HCT116 (cell line): ENCODE measurements at regions not wholly inside any gene's neighbourhood (a gene's known extent, or its start where the extent isn't known, plus 50 kb on each side); places are given as distances from the start of the nearest gene placed in this dataset.

Source experiments
- CBX3 ChIP-seq: IDR thresholded peaks from 2 replicates; pipeline ENCODE4 v1.6.1; 2012; ENCODE audit warnings: low read depth
- EGR1 ChIP-seq: IDR thresholded peaks from 2 replicates; pipeline ENCODE4 v1.6.1; 2012; ENCODE audit warnings: low read depth
- EZH2 ChIP-seq: fragments of 200-600 bp; sonication (generic); IDR thresholded peaks from 2 replicates; pipeline ENCODE4 v1.6.1; 2017; ENCODE audit warnings: antibody characterized with exemption, mixed run types
- EZH2phosphoT487 ChIP-seq: fragments of 200-600 bp; IDR thresholded peaks from 2 replicates; pipeline ENCODE4 v1.6.1; 2018; ENCODE audit warnings: antibody characterized with exemption, borderline replicate concordance
- POLR2A ChIP-seq: IDR thresholded peaks from 2 replicates; pipeline ENCODE4 v1.7.0; 2011; ENCODE audit warnings: borderline replicate concordance; ENCODE audit not compliant: insufficient read depth, insufficient read length; ENCODE audit errors: extremely low read depth
- RAD21 ChIP-seq: IDR thresholded peaks from 2 replicates; pipeline ENCODE4 v1.6.1; 2012; ENCODE audit warnings: low read depth, mild to moderate bottlenecking
- SIN3A ChIP-seq: IDR thresholded peaks from 2 replicates; pipeline ENCODE4 v1.6.1; 2012; ENCODE audit warnings: low read depth
- TCF7L2 ChIP-seq: IDR thresholded peaks from 2 replicates; pipeline ENCODE4 v1.7.0; 2011; ENCODE audit warnings: borderline replicate concordance, inconsistent platforms; ENCODE audit not compliant: insufficient read depth, insufficient read length; ENCODE audit errors: extremely low read depth
- YY1 ChIP-seq: IDR thresholded peaks from 2 replicates; pipeline ENCODE4 v1.6.1; 2011; ENCODE audit warnings: low read length, low read depth, moderate library complexity, mild to moderate bottlenecking; ENCODE audit not compliant: insufficient replicate concordance; ENCODE audit errors: extremely low read depth
- TF ChIP-seq, protein P1 (sequence below), 3 experiments: fragments of 200-600 bp in 1 of 3; sonication (generic) in 1 of 3; IDR thresholded peaks in 2 of 3; conservative IDR thresholded peaks in 1 of 3; 2 replicates each; pipeline ENCODE4 v1.5.1; 2012 to 2017; ENCODE audit warnings: low read depth in 2 of 3, low read length in 2 of 3, antibody characterized with exemption in 1 of 3, borderline replicate concordance in 1 of 3, control low read depth in 1 of 3, mild to moderate bottlenecking in 1 of 3, mixed read lengths in 1 of 3, mixed run types in 1 of 3, moderate library complexity in 1 of 3; ENCODE audit not compliant: insufficient read depth in 1 of 3
- TF ChIP-seq, protein P2 (sequence below): IDR thresholded peaks from 2 replicates; pipeline ENCODE4 v1.6.1; 2012
- TF ChIP-seq, protein P3 (sequence below): IDR thresholded peaks from 2 replicates; pipeline ENCODE4 v1.6.1; 2012
- TF ChIP-seq, protein P4 (sequence below): IDR thresholded peaks from 2 replicates; pipeline ENCODE4 v1.6.1; 2011; ENCODE audit warnings: mild to moderate bottlenecking, low read length, moderate library complexity; ENCODE audit not compliant: insufficient replicate concordance; ENCODE audit errors: extremely low read depth
- TF ChIP-seq, protein P5 (sequence below): IDR thresholded peaks from 2 replicates; pipeline ENCODE4 v1.6.1; 2012; ENCODE audit warnings: low read depth

DNA sequence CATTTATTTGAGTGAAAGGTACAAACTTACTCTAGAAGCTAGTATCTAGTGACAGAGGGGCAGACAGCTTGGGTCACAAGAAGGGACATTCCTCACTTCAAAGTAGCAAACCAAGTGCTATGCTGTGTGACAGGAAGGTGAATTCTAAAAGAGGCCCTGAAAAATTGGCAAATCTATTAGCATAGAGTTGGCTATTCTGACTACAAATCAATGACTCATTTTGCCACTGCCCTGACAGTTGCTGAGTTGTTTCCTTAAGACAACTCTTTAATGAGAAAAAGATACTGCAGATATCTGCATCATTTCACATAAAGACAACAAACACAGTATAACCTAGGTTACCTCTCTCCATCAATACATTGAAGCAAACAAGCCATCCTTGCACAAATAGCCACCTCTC is 524.0 kb upstream of the LRRC4C start:
- TF ChIP-seq POLR2A (no peak), EZH2 (no peak), YY1 (no peak), EGR1 (no peak), RAD21 (no peak), EZH2phosphoT487 (no peak), SIN3A (no peak), CBX3 (no peak), TCF7L2 (no peak)
- TF ChIP-seq, protein P1, sequence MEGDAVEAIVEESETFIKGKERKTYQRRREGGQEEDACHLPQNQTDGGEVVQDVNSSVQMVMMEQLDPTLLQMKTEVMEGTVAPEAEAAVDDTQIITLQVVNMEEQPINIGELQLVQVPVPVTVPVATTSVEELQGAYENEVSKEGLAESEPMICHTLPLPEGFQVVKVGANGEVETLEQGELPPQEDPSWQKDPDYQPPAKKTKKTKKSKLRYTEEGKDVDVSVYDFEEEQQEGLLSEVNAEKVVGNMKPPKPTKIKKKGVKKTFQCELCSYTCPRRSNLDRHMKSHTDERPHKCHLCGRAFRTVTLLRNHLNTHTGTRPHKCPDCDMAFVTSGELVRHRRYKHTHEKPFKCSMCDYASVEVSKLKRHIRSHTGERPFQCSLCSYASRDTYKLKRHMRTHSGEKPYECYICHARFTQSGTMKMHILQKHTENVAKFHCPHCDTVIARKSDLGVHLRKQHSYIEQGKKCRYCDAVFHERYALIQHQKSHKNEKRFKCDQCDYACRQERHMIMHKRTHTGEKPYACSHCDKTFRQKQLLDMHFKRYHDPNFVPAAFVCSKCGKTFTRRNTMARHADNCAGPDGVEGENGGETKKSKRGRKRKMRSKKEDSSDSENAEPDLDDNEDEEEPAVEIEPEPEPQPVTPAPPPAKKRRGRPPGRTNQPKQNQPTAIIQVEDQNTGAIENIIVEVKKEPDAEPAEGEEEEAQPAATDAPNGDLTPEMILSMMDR (IDR thresholded peaks at IDR 0.05 in 2 of 3, conservative IDR thresholded peaks at IDR 0.05 in 1 of 3; ENCODE audit: borderline replicate concordance in 1 of 3, insufficient read depth in 1 of 3, low read depth in 2 of 3, low read length in 2 of 3): no peak
- TF ChIP-seq, protein P2, sequence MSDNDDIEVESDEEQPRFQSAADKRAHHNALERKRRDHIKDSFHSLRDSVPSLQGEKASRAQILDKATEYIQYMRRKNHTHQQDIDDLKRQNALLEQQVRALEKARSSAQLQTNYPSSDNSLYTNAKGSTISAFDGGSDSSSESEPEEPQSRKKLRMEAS: no peak
- TF ChIP-seq, protein P3, sequence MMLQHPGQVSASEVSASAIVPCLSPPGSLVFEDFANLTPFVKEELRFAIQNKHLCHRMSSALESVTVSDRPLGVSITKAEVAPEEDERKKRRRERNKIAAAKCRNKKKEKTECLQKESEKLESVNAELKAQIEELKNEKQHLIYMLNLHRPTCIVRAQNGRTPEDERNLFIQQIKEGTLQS: no peak
- TF ChIP-seq, protein P4, sequence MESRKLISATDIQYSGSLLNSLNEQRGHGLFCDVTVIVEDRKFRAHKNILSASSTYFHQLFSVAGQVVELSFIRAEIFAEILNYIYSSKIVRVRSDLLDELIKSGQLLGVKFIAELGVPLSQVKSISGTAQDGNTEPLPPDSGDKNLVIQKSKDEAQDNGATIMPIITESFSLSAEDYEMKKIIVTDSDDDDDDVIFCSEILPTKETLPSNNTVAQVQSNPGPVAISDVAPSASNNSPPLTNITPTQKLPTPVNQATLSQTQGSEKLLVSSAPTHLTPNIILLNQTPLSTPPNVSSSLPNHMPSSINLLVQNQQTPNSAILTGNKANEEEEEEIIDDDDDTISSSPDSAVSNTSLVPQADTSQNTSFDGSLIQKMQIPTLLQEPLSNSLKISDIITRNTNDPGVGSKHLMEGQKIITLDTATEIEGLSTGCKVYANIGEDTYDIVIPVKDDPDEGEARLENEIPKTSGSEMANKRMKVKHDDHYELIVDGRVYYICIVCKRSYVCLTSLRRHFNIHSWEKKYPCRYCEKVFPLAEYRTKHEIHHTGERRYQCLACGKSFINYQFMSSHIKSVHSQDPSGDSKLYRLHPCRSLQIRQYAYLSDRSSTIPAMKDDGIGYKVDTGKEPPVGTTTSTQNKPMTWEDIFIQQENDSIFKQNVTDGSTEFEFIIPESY: no peak
- TF ChIP-seq, protein P5, sequence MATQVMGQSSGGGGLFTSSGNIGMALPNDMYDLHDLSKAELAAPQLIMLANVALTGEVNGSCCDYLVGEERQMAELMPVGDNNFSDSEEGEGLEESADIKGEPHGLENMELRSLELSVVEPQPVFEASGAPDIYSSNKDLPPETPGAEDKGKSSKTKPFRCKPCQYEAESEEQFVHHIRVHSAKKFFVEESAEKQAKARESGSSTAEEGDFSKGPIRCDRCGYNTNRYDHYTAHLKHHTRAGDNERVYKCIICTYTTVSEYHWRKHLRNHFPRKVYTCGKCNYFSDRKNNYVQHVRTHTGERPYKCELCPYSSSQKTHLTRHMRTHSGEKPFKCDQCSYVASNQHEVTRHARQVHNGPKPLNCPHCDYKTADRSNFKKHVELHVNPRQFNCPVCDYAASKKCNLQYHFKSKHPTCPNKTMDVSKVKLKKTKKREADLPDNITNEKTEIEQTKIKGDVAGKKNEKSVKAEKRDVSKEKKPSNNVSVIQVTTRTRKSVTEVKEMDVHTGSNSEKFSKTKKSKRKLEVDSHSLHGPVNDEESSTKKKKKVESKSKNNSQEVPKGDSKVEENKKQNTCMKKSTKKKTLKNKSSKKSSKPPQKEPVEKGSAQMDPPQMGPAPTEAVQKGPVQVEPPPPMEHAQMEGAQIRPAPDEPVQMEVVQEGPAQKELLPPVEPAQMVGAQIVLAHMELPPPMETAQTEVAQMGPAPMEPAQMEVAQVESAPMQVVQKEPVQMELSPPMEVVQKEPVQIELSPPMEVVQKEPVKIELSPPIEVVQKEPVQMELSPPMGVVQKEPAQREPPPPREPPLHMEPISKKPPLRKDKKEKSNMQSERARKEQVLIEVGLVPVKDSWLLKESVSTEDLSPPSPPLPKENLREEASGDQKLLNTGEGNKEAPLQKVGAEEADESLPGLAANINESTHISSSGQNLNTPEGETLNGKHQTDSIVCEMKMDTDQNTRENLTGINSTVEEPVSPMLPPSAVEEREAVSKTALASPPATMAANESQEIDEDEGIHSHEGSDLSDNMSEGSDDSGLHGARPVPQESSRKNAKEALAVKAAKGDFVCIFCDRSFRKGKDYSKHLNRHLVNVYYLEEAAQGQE: no peak
